GM10266 (cell line): ENCODE measurements at regions not wholly inside any gene's neighbourhood (a gene's known extent, or its start where the extent isn't known, plus 50 kb on each side); places are given as distances from the start of the nearest gene placed in this dataset.

Source experiments
- DNase-seq: peaks from one replicate; pipeline ENCODE4 v3.0.0; 2012; ENCODE audit errors: extremely low spot score
- TF ChIP-seq, protein P1 (sequence below): IDR thresholded peaks from 2 replicates; pipeline ENCODE4 v1.5.1; 2012; ENCODE audit warnings: mild to moderate bottlenecking, low read depth; ENCODE audit not compliant: control insufficient read depth, insufficient read depth; ENCODE audit errors: missing control alignments

DNA sequence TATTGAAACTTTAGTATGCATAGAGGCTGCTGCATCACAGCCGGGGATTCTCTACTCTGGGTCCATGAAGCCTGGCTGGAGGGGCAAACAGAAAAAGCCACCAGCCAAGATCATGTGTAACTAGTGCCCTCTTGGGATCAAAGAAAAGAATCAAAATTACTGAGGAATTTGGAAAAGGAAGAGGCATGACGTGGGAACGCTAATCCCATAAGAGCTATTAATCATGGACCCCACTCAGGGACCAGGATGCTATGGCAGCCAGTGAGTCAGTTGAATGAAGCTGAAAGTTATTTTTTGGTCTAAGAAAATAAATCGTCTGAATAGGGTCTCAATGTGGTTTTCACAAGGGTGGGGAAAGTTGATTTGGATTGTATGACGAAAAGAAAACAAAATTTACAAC lies 1165.1 kb downstream of the ROBO2 start:
- TF ChIP-seq, protein P1, sequence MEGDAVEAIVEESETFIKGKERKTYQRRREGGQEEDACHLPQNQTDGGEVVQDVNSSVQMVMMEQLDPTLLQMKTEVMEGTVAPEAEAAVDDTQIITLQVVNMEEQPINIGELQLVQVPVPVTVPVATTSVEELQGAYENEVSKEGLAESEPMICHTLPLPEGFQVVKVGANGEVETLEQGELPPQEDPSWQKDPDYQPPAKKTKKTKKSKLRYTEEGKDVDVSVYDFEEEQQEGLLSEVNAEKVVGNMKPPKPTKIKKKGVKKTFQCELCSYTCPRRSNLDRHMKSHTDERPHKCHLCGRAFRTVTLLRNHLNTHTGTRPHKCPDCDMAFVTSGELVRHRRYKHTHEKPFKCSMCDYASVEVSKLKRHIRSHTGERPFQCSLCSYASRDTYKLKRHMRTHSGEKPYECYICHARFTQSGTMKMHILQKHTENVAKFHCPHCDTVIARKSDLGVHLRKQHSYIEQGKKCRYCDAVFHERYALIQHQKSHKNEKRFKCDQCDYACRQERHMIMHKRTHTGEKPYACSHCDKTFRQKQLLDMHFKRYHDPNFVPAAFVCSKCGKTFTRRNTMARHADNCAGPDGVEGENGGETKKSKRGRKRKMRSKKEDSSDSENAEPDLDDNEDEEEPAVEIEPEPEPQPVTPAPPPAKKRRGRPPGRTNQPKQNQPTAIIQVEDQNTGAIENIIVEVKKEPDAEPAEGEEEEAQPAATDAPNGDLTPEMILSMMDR = no peak
- DNase-seq = no peak

DNA sequence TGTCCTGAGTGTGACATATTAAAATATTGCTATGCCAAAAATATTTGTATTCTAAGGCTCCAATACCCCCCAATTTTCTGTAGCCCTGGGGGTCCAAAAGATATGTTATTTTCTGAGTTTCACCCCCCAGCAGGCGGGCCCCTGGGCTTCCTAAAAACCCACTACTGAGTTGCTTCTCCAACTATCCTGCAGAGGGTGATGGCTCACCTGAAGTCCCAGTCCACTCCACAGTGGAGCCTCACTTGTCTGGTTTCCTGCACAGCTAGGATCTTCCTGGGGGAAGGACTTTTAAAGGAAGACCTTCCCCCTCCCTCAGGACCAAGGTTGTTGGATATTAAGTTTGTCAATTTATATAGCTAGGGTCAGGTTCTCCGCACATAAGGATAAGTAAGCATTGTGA lies 1181.4 kb downstream of the ROBO2 start:
- no peak for DNase-seq
- TF ChIP-seq, protein P1 = no peak

DNA sequence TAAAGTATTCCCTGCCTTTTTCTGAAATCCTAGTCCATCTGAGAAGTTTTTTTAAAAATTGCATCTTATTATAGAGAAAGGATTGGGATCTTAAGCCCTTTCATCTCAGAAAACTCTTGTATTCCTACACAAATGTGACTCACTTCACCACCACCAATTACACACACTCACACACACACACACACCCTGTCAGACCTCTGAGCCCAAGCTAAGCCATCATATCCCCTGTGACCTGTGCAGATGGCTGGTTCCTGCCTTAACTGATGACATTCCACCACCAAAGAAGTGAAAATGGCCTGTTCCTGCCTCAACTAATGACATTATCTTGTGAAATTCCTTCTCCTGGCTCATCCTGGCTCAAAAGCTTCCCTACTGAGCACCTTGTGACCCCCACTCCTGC lies 1181.9 kb downstream of the ROBO2 start:
- no peak for DNase-seq
- TF ChIP-seq, protein P1 = no peak

DNA sequence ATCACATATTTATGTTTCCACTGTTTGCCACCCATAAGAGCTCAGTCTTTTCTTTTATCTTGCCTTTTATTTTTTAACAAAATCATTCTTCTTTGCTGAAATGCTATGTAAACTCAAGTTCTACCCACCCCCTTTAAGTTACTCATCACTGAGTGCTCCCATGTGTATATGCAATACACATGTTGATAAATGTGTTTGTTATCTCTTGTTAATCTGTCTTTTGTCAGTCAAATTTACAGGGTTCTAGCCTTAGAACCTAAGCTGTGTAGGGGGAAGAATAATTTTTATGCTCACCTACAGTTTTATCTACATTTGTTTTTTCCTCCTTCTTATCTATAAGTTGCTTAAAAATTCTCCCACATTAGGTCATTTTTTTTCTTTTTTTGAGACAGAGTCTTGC lies 1195.9 kb downstream of the ROBO2 start:
- no peak for DNase-seq
- TF ChIP-seq, protein P1 = no peak

DNA sequence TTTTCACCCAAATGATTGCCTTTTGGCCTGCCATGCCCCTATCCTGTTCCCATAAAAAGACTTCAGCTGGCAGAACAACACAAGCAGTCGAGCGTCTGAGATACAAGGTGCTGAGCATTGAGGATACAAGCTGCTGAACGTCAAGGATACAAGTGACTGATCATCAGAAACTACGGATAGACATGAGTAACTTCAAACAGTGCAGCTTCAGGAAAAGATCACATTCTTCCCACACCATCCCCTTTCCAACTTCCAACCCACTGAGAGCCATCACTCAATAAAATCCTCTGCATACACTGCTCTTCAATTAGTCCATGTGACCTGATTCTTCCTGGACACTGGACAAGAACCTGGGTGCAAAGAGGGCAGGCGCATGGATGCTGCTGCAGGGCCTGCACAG lies 1198.9 kb downstream of the ROBO2 start:
- TF ChIP-seq, protein P1 = no peak
- no peak for DNase-seq

DNA sequence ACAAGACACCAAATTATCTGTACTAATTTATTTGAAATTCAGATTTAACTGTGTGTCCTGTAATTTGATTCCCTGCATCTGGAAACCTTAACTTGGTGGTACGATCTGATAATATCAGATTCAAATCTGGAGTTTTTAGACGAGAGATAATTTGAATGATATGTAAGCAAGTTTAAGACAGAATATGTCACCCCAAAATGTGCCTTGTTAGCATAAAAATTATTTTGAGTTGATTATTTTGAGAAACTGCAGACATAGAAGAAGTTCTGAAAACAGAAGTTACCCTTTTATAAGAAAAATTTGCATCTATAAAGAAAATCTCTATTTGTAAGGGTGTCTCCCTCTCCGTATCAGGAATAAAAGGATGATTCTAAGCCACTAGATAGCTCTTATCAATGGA lies 1202.8 kb downstream of the ROBO2 start:
- TF ChIP-seq, protein P1 = no peak
- DNase-seq = no peak

DNA sequence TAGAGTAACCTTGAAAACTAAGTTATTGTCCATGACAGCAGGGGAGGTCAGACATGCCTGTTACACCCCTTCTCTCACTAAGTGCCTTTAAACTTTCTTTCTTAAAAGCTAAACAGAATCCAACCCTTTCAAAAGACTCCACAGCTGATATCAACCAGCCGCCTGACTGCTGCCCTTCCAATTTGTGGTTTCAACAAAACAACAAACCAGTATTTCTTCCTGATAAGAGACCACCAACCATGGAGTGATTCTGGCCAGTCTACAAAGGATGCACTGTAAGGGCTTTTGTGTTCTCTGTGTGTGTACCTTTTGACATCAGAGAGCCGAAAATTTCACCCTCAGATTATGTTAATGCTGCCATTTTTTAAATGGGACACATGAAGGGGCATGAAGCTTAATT lies 1204.2 kb downstream of the ROBO2 start:
- no peak for DNase-seq

More for the DNA sequence above, 1204.2 kb downstream of the ROBO2 start:
- TF ChIP-seq, protein P1 = no peak
